ENCODE measurements at regions not wholly inside any gene's neighbourhood (a gene's known extent, or its start where the extent isn't known, plus 50 kb on each side); places are given as distances from the start of the nearest gene placed in this dataset.

DNA sequence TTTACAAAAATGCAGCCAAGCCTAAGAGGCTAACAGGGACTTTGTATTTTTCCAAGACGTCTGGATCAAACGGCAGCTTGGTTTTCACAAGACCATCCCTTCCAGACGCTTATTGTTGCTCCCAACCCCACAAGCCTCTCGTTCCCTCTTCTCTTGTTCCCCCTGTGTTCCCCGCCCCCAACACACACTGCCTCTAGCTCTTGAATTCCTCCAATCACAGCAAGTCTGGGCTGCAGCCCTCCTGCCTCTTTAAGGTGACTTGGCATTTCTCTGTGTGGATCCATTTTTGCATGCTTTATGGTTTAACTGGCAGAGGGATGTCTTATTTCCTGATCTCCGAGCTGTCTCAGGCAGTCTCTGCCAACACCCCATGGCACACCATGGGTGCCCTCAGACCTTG lies 182.2 kb downstream of the ABHD5 start:
- TF ChIP-seq, protein P1, sequence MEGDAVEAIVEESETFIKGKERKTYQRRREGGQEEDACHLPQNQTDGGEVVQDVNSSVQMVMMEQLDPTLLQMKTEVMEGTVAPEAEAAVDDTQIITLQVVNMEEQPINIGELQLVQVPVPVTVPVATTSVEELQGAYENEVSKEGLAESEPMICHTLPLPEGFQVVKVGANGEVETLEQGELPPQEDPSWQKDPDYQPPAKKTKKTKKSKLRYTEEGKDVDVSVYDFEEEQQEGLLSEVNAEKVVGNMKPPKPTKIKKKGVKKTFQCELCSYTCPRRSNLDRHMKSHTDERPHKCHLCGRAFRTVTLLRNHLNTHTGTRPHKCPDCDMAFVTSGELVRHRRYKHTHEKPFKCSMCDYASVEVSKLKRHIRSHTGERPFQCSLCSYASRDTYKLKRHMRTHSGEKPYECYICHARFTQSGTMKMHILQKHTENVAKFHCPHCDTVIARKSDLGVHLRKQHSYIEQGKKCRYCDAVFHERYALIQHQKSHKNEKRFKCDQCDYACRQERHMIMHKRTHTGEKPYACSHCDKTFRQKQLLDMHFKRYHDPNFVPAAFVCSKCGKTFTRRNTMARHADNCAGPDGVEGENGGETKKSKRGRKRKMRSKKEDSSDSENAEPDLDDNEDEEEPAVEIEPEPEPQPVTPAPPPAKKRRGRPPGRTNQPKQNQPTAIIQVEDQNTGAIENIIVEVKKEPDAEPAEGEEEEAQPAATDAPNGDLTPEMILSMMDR (conservative IDR thresholded peaks at IDR 0.05 in 1 of 2, IDR thresholded peaks at IDR 0.05 in 1 of 2; ENCODE audit: low read depth in 1 of 2, low read length in 2 of 2) = no peak
- no peak for TF ChIP-seq EZH2 (IDR thresholded peaks at IDR 0.05; ENCODE audit: low read length, missing control alignments)

All from fibroblast of lung (primary cell).